Vagina (tissue), 2 donors: ENCODE measurements at regions not wholly inside any gene's neighbourhood (a gene's known extent, or its start where the extent isn't known, plus 50 kb on each side); places are given as distances from the start of the nearest gene placed in this dataset.

Experiments used
- POLR2A ChIP-seq, 2 donors: fragments of 450-650 bp; IDR thresholded peaks; one replicate each; pipeline ENCODE4 v1.6.1; 2017; ENCODE audit warnings: antibody characterized with exemption in 2 of 2, mild to moderate bottlenecking in 2 of 2, moderate library complexity in 2 of 2
- TF ChIP-seq, protein P1 (sequence below), 3 experiments: fragments of 450-650 bp in 2 of 3; fragments of 200-600 bp in 1 of 3; sonication (generic) in 1 of 3; IDR thresholded peaks; one replicate each; pipeline ENCODE4 v1.5.1; 2017 to 2019; ENCODE audit warnings: antibody characterized with exemption in 3 of 3, mild to moderate bottlenecking in 2 of 3, moderate library complexity in 2 of 3

DNA sequence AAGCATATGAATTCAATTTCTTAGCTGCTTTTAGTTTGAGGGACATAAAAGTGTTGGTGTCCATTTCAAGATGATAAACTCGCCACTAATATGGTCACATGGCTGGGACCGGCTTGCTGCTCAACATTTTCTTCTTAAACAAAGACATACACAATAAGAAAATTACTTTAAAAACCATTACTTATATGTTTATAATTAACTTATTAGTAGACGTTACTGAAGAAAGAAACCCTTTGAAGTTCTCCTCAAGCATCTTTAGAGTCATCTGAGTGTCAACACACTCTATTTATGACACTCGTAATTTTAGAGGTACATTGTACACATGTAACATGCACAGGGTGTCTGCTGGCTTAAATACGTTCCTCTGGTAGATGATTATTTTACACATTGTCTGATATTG is 74.7 kb downstream of the BMP4 start:
- TF ChIP-seq POLR2A (IDR thresholded peaks at IDR 0.05) = no peak
- TF ChIP-seq, protein P1, sequence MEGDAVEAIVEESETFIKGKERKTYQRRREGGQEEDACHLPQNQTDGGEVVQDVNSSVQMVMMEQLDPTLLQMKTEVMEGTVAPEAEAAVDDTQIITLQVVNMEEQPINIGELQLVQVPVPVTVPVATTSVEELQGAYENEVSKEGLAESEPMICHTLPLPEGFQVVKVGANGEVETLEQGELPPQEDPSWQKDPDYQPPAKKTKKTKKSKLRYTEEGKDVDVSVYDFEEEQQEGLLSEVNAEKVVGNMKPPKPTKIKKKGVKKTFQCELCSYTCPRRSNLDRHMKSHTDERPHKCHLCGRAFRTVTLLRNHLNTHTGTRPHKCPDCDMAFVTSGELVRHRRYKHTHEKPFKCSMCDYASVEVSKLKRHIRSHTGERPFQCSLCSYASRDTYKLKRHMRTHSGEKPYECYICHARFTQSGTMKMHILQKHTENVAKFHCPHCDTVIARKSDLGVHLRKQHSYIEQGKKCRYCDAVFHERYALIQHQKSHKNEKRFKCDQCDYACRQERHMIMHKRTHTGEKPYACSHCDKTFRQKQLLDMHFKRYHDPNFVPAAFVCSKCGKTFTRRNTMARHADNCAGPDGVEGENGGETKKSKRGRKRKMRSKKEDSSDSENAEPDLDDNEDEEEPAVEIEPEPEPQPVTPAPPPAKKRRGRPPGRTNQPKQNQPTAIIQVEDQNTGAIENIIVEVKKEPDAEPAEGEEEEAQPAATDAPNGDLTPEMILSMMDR (IDR thresholded peaks at IDR 0.05) = no peak
